ENCODE measurements at regions not wholly inside any gene's neighbourhood (a gene's known extent, or its start where the extent isn't known, plus 50 kb on each side); places are given as distances from the start of the nearest gene placed in this dataset.
"Not testable (repeated sequence)": the region's sequence is repeated elsewhere in the genome, so short reads cannot be mapped to it uniquely, and the experiment has no call there.

GRCh38 chr6:140708441-140708840, 1334.0 kb upstream of the CITED2 start:
- DNase-seq (ENCODE audit: low spot score), result no peak
- H3K4me3 ChIP-seq, result no peak overlapping the region
- H3K27ac ChIP-seq, result no peak overlapping the region
- no peak for TF ChIP-seq CTCF (IDR thresholded peaks at IDR 0.05)

DNA sequence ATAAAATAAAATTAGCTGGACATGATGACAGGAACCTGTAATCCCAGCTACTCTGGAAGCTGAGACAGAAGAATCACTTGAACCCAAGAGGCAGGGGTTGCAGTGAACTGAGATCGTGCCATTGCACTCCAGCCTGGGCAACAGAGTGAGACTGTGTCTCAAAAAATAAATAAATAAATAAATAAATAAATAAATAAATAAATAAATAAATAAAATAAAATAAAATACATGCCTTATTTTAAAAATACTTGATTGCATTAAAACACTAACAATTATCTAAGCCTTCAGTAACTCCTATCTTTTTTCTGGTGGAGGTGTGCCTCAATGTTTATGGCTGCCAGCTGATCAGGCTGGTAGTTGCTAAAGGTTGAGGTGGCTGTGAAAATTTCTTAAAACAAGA, 1329.6 kb upstream of the CITED2 start:
- DNase-seq (ENCODE audit: low spot score); H3K4me3 ChIP-seq; H3K27ac ChIP-seq: not testable (repeated sequence)

- no peak for DNase-seq (ENCODE audit: low spot score)
- H3K27ac ChIP-seq, result no peak overlapping the region
- no peak for TF ChIP-seq CTCF (IDR thresholded peaks at IDR 0.05)
- no peak overlapping the region for H3K4me3 ChIP-seq
Observed at GRCh38 chr6:140697585-140697984, 1323.1 kb upstream of the CITED2 start.

GRCh38 chr6:140684776-140685550, 1310.5 kb upstream of the CITED2 start:
- no peak for DNase-seq (ENCODE audit: low spot score)
- no peak overlapping the region for H3K4me3 ChIP-seq
- H3K27ac ChIP-seq, result no peak overlapping the region
- TF ChIP-seq CTCF (IDR thresholded peaks at IDR 0.05), result no peak

- no peak for DNase-seq (ENCODE audit: low spot score)
- no peak overlapping the region for H3K27ac ChIP-seq
Observed at GRCh38 chr6:140677781-140678528, 1303.5 kb upstream of the CITED2 start.

DNA sequence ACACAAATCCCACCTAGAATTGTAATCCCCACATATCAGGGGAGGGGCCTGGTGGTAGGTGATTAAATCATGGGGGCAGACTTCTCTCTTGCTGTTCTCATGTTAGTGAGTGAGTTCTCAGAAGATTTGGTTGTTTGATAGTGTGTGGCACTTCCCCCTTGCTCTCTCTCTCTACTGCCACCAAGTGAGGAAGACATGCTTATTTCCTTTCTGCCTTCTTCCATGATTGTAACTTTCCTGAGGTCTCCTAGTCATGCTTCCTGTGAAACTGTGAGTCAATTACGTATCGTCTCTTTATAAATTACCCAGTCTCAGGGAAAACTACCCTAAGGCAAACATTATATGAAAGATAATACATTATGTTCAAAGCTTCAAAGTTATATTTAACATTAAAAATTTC, 1297.5 kb upstream of the CITED2 start:
- no peak for DNase-seq (ENCODE audit: low spot score)
- TF ChIP-seq CTCF (IDR thresholded peaks at IDR 0.05), result no peak
- Histone ChIP-seq H3K4me3 (no peak overlapping the region), H3K27ac (no peak overlapping the region)

More at GRCh38 chr6:140677781-140678528, 1303.5 kb upstream of the CITED2 start:
- TF ChIP-seq CTCF (IDR thresholded peaks at IDR 0.05), result no peak
- H3K4me3 ChIP-seq, result no peak overlapping the region

DNA sequence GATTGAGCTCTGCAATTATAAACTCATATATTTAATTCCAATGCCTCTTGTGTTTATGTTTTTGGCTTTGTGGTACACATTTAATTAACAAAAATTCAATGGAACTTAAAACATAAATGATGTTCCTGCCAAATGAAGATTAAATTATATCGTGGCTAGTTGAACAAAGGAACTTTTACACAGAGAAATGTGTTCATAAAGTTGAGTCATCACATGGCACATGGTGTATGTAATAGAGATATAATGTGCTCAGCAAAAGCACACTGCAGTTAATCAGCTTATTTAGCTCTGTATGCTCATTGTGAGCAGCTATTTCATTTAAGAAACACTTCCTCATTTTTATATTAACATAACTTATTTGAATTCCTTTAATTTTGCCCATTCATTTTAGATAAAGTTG, 1295.6 kb upstream of the CITED2 start:
- DNase-seq (ENCODE audit: low spot score), result no peak
- H3K4me3 ChIP-seq, result no peak overlapping the region
- H3K27ac ChIP-seq, result no peak overlapping the region
- TF ChIP-seq CTCF (IDR thresholded peaks at IDR 0.05), result no peak

Measured in coronary artery (tissue), 2 donors.